ENCODE measurements at regions not wholly inside any gene's neighbourhood (a gene's known extent, or its start where the extent isn't known, plus 50 kb on each side); places are given as distances from the start of the nearest gene placed in this dataset.

DNA sequence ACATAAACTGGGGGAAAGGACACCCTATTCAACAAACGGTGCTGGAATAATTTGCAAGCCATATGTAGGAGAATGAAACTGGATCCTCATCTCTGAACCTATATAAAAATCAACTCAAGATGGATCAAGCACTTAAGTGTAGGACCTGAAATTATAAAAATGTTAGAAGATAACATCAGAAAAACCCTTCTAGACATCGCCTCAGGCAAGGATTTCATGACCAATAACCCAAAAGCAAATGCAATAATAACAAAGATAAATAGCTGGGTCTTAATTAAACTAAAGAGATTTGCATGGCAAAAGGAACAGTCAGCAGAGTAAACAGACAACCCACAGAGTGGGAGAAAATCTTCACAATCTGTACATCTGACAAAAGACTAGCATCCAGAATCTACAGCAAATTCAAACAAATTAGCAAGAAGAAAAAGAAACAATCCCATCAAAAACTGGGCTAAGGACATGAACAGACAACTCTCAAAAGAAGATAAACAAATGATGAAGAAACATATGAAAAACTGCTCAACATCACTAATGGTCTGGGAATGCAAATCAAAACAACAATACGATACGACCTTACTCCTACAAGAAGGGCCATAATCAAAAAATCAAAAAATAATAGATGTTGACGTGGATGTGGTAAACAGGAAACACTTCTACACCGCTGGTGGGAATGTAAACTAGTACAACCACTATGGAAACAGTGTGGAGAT lies 408.7 kb downstream of the CNTN6 start:
- TF ChIP-seq, protein P1, sequence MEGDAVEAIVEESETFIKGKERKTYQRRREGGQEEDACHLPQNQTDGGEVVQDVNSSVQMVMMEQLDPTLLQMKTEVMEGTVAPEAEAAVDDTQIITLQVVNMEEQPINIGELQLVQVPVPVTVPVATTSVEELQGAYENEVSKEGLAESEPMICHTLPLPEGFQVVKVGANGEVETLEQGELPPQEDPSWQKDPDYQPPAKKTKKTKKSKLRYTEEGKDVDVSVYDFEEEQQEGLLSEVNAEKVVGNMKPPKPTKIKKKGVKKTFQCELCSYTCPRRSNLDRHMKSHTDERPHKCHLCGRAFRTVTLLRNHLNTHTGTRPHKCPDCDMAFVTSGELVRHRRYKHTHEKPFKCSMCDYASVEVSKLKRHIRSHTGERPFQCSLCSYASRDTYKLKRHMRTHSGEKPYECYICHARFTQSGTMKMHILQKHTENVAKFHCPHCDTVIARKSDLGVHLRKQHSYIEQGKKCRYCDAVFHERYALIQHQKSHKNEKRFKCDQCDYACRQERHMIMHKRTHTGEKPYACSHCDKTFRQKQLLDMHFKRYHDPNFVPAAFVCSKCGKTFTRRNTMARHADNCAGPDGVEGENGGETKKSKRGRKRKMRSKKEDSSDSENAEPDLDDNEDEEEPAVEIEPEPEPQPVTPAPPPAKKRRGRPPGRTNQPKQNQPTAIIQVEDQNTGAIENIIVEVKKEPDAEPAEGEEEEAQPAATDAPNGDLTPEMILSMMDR (IDR thresholded peaks at IDR 0.05; ENCODE audit: low read depth, low read length) = no peak
- Histone ChIP-seq H3K9me3 (ENCODE audit: control insufficient read depth, insufficient read depth, low read length) (no peaks in the 10 kb centered on the region), H3K27me3 (ENCODE audit: control insufficient read depth, insufficient read depth, low read length) (no peaks in the 10 kb centered on the region), H3K27ac (ENCODE audit: low read depth, low read length) (no peak overlapping the region), H3K4me3 (ENCODE audit: low read depth, low read length) (no peak overlapping the region)
- DNase-seq (ENCODE audit: low read depth, low spot score) = no peak
- POLR2A ChIA-PET = no interaction called here
- CTCF ChIA-PET = no interaction called here

DNA sequence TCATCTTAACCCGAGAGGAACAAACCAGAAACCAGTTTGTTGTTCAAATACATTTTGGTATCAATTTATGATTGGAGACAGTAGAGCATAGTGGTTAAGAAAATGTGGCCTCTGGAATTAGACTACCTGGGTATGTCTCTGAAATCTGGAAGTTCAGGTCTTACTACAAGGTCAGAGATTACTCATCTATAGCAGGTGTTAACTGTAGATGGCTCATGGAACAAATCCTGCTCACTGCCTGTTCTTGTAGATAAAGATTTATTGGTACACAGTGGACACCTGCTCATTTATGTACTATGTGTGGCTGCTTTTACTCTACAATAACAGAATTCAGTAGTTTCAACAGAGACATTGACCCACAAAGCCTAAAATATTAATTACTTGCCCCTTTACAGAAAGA lies 413.3 kb downstream of the CNTN6 start:
- Histone ChIP-seq H3K9me3 (ENCODE audit: control insufficient read depth, insufficient read depth, low read length) (peaks cover 4% of the 10 kb centered on the region; the same call in 1 of the 2 replicates), H3K4me3 (ENCODE audit: low read depth, low read length) (no peak overlapping the region), H3K27me3 (ENCODE audit: control insufficient read depth, insufficient read depth, low read length) (no peaks in the 10 kb centered on the region), H3K27ac (ENCODE audit: low read depth, low read length) (no peak overlapping the region)
- ChIA-PET POLR2A (no interaction called here), CTCF (no interaction called here)
- TF ChIP-seq, protein P1 (IDR thresholded peaks at IDR 0.05; ENCODE audit: low read depth, low read length) = no peak
- no peak for DNase-seq (ENCODE audit: low read depth, low spot score)

DNA sequence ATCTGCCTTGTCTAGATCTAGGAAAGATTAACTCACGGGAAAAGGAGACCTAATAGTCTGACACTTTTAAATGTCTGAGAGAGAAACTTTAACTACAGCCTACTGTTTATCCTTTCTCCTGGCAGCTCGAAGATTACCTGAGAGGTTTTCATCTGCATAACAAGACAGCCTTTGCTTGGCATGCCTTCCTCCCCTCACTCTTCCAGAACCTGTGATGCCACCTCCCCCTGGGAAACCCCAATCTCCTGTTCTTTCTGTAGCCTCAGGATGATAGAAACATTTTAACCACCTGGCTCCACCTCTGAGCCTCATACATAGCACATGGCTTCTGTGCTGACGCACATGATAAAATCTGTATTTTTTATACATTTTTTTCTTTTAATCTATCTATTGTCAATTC lies 420.8 kb downstream of the CNTN6 start:
- H3K27me3 ChIP-seq (ENCODE audit: control insufficient read depth, insufficient read depth, low read length) = no peaks in the 10 kb centered on the region
- no peak overlapping the region for H3K27ac ChIP-seq (ENCODE audit: low read depth, low read length)
- ChIA-PET CTCF (no interaction called here), POLR2A (no interaction called here)
- peaks cover 6% of the 10 kb centered on the region; the same call in 1 of the 2 replicates for H3K9me3 ChIP-seq (ENCODE audit: control insufficient read depth, insufficient read depth, low read length)
- no peak for DNase-seq (ENCODE audit: low read depth, low spot score)
- H3K4me3 ChIP-seq (ENCODE audit: low read depth, low read length) = no peak overlapping the region
- TF ChIP-seq, protein P1 (IDR thresholded peaks at IDR 0.05; ENCODE audit: low read depth, low read length) = no peak

DNA sequence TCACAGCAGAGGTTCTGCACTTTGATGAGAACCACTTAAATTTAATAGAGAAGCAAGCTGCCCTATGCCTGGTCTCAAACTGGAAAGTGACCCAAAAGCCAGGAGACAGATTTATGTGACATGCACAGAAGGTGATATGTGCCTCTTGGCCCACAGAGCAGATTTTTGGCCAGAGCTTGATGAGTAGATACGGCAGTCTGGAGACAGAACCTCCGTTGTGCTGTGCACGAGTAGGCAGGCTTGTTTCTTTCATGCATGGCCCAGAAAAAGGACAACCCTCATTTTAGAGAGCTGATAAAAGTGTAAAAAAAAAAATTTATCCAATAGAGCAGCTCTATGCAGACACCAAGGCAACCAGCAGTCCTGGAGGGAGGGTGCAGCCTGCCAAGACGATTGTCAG lies 423.1 kb downstream of the CNTN6 start:
- CTCF ChIA-PET = no interaction called here
- Histone ChIP-seq H3K4me3 (ENCODE audit: low read depth, low read length) (no peak overlapping the region), H3K9me3 (ENCODE audit: control insufficient read depth, insufficient read depth, low read length) (peaks cover 2% of the 10 kb centered on the region; the same call in 1 of the 2 replicates), H3K27ac (ENCODE audit: low read depth, low read length) (no peak overlapping the region), H3K27me3 (ENCODE audit: control insufficient read depth, insufficient read depth, low read length) (no peaks in the 10 kb centered on the region)
- TF ChIP-seq, protein P1 (IDR thresholded peaks at IDR 0.05; ENCODE audit: low read depth, low read length) = no peak
- DNase-seq (ENCODE audit: low read depth, low spot score) = no peak
- POLR2A ChIA-PET = no interaction called here

DNA sequence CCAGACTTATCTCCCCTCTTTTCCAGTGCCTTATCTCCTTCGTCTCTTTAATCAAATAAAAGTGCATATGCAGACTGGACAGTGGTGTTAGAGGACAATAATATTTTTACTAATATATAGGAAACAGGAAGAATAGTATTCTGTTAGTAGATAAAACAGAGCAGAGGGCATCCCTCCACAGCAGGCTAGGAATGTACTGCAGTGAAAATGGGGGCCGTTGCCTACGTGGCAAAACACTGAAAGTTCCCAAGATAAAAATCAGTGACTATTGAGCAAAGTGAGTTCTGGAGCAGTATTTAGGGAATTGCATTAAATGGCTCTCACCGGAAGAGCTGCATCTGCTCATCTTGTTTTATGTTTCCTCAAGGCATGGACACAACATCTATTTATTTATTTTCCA lies 435.0 kb downstream of the CNTN6 start:
- no peak overlapping the region for H3K4me3 ChIP-seq (ENCODE audit: low read depth, low read length)
- no peak for DNase-seq (ENCODE audit: low read depth, low spot score)
- H3K27me3 ChIP-seq (ENCODE audit: control insufficient read depth, insufficient read depth, low read length) = no peaks in the 10 kb centered on the region
- TF ChIP-seq, protein P1 (IDR thresholded peaks at IDR 0.05; ENCODE audit: low read depth, low read length) = no peak
- no peak overlapping the region for H3K27ac ChIP-seq (ENCODE audit: low read depth, low read length)
- peaks cover 9% of the 10 kb centered on the region for H3K9me3 ChIP-seq (ENCODE audit: control insufficient read depth, insufficient read depth, low read length)
- CTCF ChIA-PET = no interaction called here
- POLR2A ChIA-PET = no interaction called here
